NB4 (cell line): ENCODE measurements at regions not wholly inside any gene's neighbourhood (a gene's known extent, or its start where the extent isn't known, plus 50 kb on each side); places are given as distances from the start of the nearest gene placed in this dataset.

Experiments
- DNase-seq: peaks from one replicate; pipeline ENCODE4 v3.0.0; 2010; ENCODE audit warnings: low read depth
- H3K4me3 ChIP-seq: one replicate; pipeline ENCODE4 v1.5.1; 2011; ENCODE audit warnings: mild to moderate bottlenecking, low read depth, low read length, moderate library complexity
- CTCF ChIP-seq: IDR thresholded peaks from one replicate; pipeline ENCODE4 v1.5.1; 2012; ENCODE audit warnings: low read depth, low read length
- MAX ChIP-seq: IDR thresholded peaks from 2 replicates; pipeline ENCODE4 v1.6.1; 2011; ENCODE audit warnings: low read depth, low read length
- MYC ChIP-seq: IDR thresholded peaks from 2 replicates; pipeline ENCODE4 v1.6.1; 2011; ENCODE audit warnings: low read depth, low read length
- POLR2A ChIP-seq: IDR thresholded peaks from 2 replicates; pipeline ENCODE4 v1.6.1; 2011; ENCODE audit warnings: mild to moderate bottlenecking; ENCODE audit not compliant: insufficient read length; ENCODE audit errors: extremely low read depth

GRCh38 chr9:74120061-74120460 is 377.1 kb upstream of the RORB start:
- DNase-seq = no peak
- no peak overlapping the region for H3K4me3 ChIP-seq
- TF ChIP-seq MYC (no peak), CTCF (no peak), MAX (no peak), POLR2A (no peak)

GRCh38 chr9:74120470-74120869 is 376.7 kb upstream of the RORB start:
- no peak for DNase-seq
- TF ChIP-seq MYC (no peak), MAX (no peak), POLR2A (no peak), CTCF (no peak)

GRCh38 chr9:74122216-74122615 is 374.9 kb upstream of the RORB start:
- TF ChIP-seq MAX = no peak
- no peak for TF ChIP-seq CTCF
- TF ChIP-seq MYC = no peak
- TF ChIP-seq POLR2A = no peak
- H3K4me3 ChIP-seq = no peak overlapping the region
- DNase-seq = no peak

More at GRCh38 chr9:74120470-74120869, 376.7 kb upstream of the RORB start:
- H3K4me3 ChIP-seq = no peak overlapping the region

- DNase-seq = no peak
- no peak overlapping the region for H3K4me3 ChIP-seq
- TF ChIP-seq CTCF (no peak), POLR2A (no peak), MYC (no peak), MAX (no peak)
These were observed 374.5 kb upstream of the RORB start for GRCh38 chr9:74122661-74123060.

- no peak overlapping the region for H3K4me3 ChIP-seq
- DNase-seq = no peak
- TF ChIP-seq CTCF = no peak
- TF ChIP-seq POLR2A = no peak
- no peak for TF ChIP-seq MYC
These were observed 371.2 kb upstream of the RORB start for GRCh38 chr9:74125941-74126340.

GRCh38 chr9:74132986-74133385 is 364.1 kb upstream of the RORB start:
- TF ChIP-seq MYC = no peak
- no peak for TF ChIP-seq CTCF
- TF ChIP-seq MAX = no peak
- no peak for TF ChIP-seq POLR2A
- DNase-seq = no peak
- H3K4me3 ChIP-seq = no peak overlapping the region
